DND-41 (cell line): ENCODE measurements at regions not wholly inside any gene's neighbourhood (a gene's known extent, or its start where the extent isn't known, plus 50 kb on each side); places are given as distances from the start of the nearest gene placed in this dataset.
"Not testable (repeated sequence)": the region's sequence is repeated elsewhere in the genome, so short reads cannot be mapped to it uniquely, and the experiment has no call there.

Experiments used
- EZH2 ChIP-seq: IDR thresholded peaks from 3 replicates; pipeline ENCODE4 v1.6.1; 2012; ENCODE audit warnings: borderline replicate concordance, low read depth, mild to moderate bottlenecking, moderate library complexity, low read length, inconsistent platforms; ENCODE audit not compliant: severe bottlenecking
- TF ChIP-seq, protein P1 (sequence below): IDR thresholded peaks from 2 replicates; pipeline ENCODE4 v1.5.1; 2012; ENCODE audit warnings: borderline replicate concordance, low read length, moderate library complexity, mild to moderate bottlenecking; ENCODE audit not compliant: poor library complexity, severe bottlenecking; ENCODE audit errors: extremely low read depth

DNA sequence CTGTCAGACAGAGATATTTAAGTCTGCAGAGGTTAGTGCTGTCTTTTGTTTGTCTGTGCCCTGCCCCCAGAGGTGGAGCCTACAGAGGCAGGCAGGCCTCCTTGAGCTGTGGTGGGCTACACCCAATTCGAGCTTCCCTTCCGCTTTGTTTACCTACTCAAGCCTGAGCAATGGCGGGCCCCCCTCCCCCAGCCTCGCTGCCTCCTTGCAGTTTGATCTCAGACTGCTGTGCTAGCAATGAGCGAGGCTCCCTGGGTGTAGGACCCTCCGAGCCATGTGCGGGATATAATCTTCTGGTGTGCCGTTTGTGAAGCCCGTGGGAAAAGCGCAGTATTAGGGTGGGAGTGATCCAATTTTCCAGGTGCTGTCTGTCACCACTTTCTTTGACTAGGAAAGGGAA lies 366.3 kb upstream of the MAGEB18 start:
- TF ChIP-seq, protein P1, sequence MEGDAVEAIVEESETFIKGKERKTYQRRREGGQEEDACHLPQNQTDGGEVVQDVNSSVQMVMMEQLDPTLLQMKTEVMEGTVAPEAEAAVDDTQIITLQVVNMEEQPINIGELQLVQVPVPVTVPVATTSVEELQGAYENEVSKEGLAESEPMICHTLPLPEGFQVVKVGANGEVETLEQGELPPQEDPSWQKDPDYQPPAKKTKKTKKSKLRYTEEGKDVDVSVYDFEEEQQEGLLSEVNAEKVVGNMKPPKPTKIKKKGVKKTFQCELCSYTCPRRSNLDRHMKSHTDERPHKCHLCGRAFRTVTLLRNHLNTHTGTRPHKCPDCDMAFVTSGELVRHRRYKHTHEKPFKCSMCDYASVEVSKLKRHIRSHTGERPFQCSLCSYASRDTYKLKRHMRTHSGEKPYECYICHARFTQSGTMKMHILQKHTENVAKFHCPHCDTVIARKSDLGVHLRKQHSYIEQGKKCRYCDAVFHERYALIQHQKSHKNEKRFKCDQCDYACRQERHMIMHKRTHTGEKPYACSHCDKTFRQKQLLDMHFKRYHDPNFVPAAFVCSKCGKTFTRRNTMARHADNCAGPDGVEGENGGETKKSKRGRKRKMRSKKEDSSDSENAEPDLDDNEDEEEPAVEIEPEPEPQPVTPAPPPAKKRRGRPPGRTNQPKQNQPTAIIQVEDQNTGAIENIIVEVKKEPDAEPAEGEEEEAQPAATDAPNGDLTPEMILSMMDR, result not testable (repeated sequence)
- TF ChIP-seq EZH2, result not testable (repeated sequence)
